B cell (primary cell): ENCODE measurements at regions not wholly inside any gene's neighbourhood (a gene's known extent, or its start where the extent isn't known, plus 50 kb on each side); places are given as distances from the start of the nearest gene placed in this dataset.

ENCODE experiments used
- ATAC-seq: fragments of 200-7000 bp; cut with Tn5 transposase; one replicate; pipeline ENCODE4 v1.10.0; 2021; ENCODE audit warnings: low read depth, mild to moderate bottlenecking, moderate number of reproducible peaks, moderate library complexity
- CTCF ChIA-PET: fragments of 350-600 bp; sonication (Branson Sonifier 250); formaldehyde crosslinking; loops from one replicate; lab custom pipeline; 2021; ENCODE audit warnings: antibody characterized with exemption, inconsistent platforms; lab: Charles Lee
- POLR2A ChIA-PET: fragments of 350-600 bp; sonication (Branson Sonifier 250); formaldehyde crosslinking; loops from one replicate; lab custom pipeline; 2021; ENCODE audit warnings: antibody characterized with exemption; lab: Charles Lee
- DNase-seq: peaks from one replicate; pipeline ENCODE4 v3.0.0; 2013
- H2AFZ ChIP-seq: 2 replicates; pipeline ENCODE4 v1.6.1; 2012; ENCODE audit warnings: mild to moderate bottlenecking, low read depth, low read length; ENCODE audit not compliant: insufficient read depth, poor library complexity, severe bottlenecking
- H3K27ac ChIP-seq, 2 donors: 1 replicate in 1 of 2; 2 replicates in 1 of 2; pipeline ENCODE4 v1.5.1; 2012 to 2013; ENCODE audit warnings: low read length in 2 of 2, mild to moderate bottlenecking in 2 of 2, moderate library complexity in 1 of 2
- H3K27me3 ChIP-seq, 4 experiments: fragments of 200-600 bp in 1 of 4; sonication (generic) in 1 of 4; replicated peaks in 1 of 4; 1 replicate in 2 of 4; 2 replicates in 2 of 4; pipeline versions ENCODE4 v1.6.1 to v1.7.0; 2013 to 2016; ENCODE audit warnings: low read length in 3 of 4, mild to moderate bottlenecking in 2 of 4, mixed read lengths in 1 of 4, moderate library complexity in 1 of 4; ENCODE audit not compliant: insufficient read depth in 4 of 4, control insufficient read depth in 3 of 4; ENCODE audit errors: control extremely low read depth in 1 of 4
- H3K36me3 ChIP-seq, 2 experiments: replicated peaks in 1 of 2; 1 replicate in 1 of 2; 2 replicates in 1 of 2; pipeline versions ENCODE4 v1.6.1 to v1.7.1; 2013; ENCODE audit warnings: low read length in 1 of 2; ENCODE audit not compliant: insufficient read depth in 2 of 2, control insufficient read depth in 1 of 2; ENCODE audit errors: control extremely low read depth in 1 of 2, extremely low read depth in 1 of 2
- H3K4me1 ChIP-seq, 2 donors: fragments of 200-600 bp in 1 of 2; sonication (generic) in 1 of 2; 1 replicate in 1 of 2; 2 replicates in 1 of 2; pipeline versions ENCODE4 v1.5.1 to v1.6.1; 2013 to 2017; ENCODE audit warnings: low read length in 2 of 2; ENCODE audit not compliant: control insufficient read depth in 2 of 2, insufficient read depth in 2 of 2
- H3K4me2 ChIP-seq: replicated peaks from 2 replicates; pipeline ENCODE3; 2012; ENCODE audit warnings: mild to moderate bottlenecking, low read depth, low read length; ENCODE audit not compliant: poor library complexity, severe bottlenecking
- H3K4me3 ChIP-seq, 5 experiments: fragments of 200-600 bp in 1 of 5; sonication (generic) in 1 of 5; 1 replicate in 3 of 5; 2 replicates in 2 of 5; pipeline versions ENCODE4 v1.5.1 to v1.7.0; 2011 to 2016; ENCODE audit warnings: low read length in 4 of 5, mild to moderate bottlenecking in 4 of 5, low read depth in 2 of 5, control low read depth in 1 of 5, moderate library complexity in 1 of 5; ENCODE audit not compliant: insufficient read depth in 1 of 5; ENCODE audit errors: control extremely low read depth in 1 of 5, extremely low read depth in 1 of 5
- H3K79me2 ChIP-seq: fragments of 200-600 bp; sonication (generic); one replicate; pipeline ENCODE4 v1.6.0; 2016; ENCODE audit warnings: low read length; ENCODE audit not compliant: control insufficient read depth, insufficient read depth
- H3K9ac ChIP-seq: fragments of 200-600 bp; sonication (generic); 2 replicates; pipeline ENCODE4 v1.6.1; 2017; ENCODE audit warnings: mild to moderate bottlenecking, low read length, moderate library complexity
- H3K9me3 ChIP-seq, 3 donors: one replicate each; pipeline versions ENCODE4 v1.6.1 to v1.7.1; 2013; ENCODE audit warnings: low read length in 2 of 3; ENCODE audit not compliant: control insufficient read depth in 2 of 3, insufficient read depth in 1 of 3; ENCODE audit errors: control extremely low read depth in 1 of 3
- H4K20me1 ChIP-seq: 2 replicates; pipeline ENCODE4 v1.6.0; 2012; ENCODE audit warnings: mild to moderate bottlenecking, low read length; ENCODE audit not compliant: insufficient read depth, control insufficient read depth, poor library complexity, severe bottlenecking
- H3K27ac Mint-ChIP-seq: one replicate; pipeline ENCODE4 v1.8.0; 2021; ENCODE audit warnings: mixed read lengths
- H3K27me3 Mint-ChIP-seq: one replicate; pipeline ENCODE4 v1.8.0; 2021; ENCODE audit warnings: mixed read lengths
- H3K4me1 Mint-ChIP-seq: one replicate; pipeline ENCODE4 v1.8.0; 2021; ENCODE audit warnings: mixed read lengths
- H3K4me3 Mint-ChIP-seq: one replicate; pipeline ENCODE4 v1.8.0; 2021; ENCODE audit warnings: mixed read lengths
- H3K9me3 Mint-ChIP-seq: one replicate; pipeline ENCODE4 v1.8.0; 2022; ENCODE audit warnings: mixed read lengths; ENCODE audit not compliant: insufficient read depth
- EZH2 ChIP-seq: IDR thresholded peaks from 2 replicates; pipeline ENCODE4 v1.6.1; 2012; ENCODE audit warnings: borderline replicate concordance, low read depth, mild to moderate bottlenecking, moderate library complexity, low read length; ENCODE audit not compliant: insufficient read depth, poor library complexity, severe bottlenecking
- WGBS: methylation state at CpG from one replicate; pipeline ENCODE4 v1.1.5; 2013; ENCODE audit warnings: missing lambda C conversion rate; ENCODE audit not compliant: insufficient coverage; 5-methylcytosine and 5-hydroxymethylcytosine counted together
- intact Hi-C: fragments of 100-400 bp; cut with micrococcal nuclease; formaldehyde crosslinking; loops from one replicate; pipeline ENCODE4 v1.10.0; 2022
- TF ChIP-seq, protein P1 (sequence below): fragments of 200-600 bp; IDR thresholded peaks from one replicate; pipeline ENCODE4 v1.8.0; 2022; ENCODE audit warnings: antibody characterized with exemption, mild to moderate bottlenecking

DNA sequence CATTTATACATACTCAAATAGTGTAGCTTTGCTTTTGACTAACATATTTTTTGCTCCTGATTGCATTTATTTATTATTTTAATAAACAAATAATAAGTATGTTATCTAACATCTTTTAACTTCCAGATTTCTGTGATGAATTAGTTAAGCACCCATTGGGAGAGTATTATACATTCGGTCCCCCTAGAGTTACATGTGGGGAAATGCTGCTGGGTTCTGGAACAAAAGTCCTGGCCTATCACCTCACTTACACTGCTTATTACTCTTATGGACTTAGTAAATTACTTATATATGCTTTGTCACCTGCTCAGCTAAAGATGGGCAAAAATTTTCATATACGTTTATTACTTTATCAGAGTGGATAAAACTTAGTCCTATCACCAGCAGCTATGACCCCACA lies 1163.0 kb downstream of the FAM181B start:
- Histone ChIP-seq H3K4me2 (no peak overlapping the region), H3K4me1 (no peaks in the 10 kb centered on the region), H2AFZ (no peak overlapping the region), H3K79me2 (no peaks in the 10 kb centered on the region), H3K9me3 (no peaks in the 10 kb centered on the region), H3K27ac (no peak overlapping the region), H3K9ac (no peak overlapping the region), H4K20me1 (no peaks in the 10 kb centered on the region), H3K27me3 (no peaks in the 10 kb centered on the region), H3K36me3 (no peaks in the 10 kb centered on the region), H3K4me3 (no peak overlapping the region)
- Mint-ChIP-seq H3K4me1 (no peaks in the 10 kb centered on the region), H3K4me3 (no peak overlapping the region), H3K27me3 (no peaks in the 10 kb centered on the region), H3K27ac (no peak overlapping the region), H3K9me3 (no peaks in the 10 kb centered on the region)
- ChIA-PET CTCF (no interaction called here), POLR2A (no interaction called here)
- no CpG with 5 or more reads among the region's 2 CpGs for WGBS
- ATAC-seq (no peak), DNase-seq (no peak)
- no peak for TF ChIP-seq EZH2
- TF ChIP-seq, protein P1, sequence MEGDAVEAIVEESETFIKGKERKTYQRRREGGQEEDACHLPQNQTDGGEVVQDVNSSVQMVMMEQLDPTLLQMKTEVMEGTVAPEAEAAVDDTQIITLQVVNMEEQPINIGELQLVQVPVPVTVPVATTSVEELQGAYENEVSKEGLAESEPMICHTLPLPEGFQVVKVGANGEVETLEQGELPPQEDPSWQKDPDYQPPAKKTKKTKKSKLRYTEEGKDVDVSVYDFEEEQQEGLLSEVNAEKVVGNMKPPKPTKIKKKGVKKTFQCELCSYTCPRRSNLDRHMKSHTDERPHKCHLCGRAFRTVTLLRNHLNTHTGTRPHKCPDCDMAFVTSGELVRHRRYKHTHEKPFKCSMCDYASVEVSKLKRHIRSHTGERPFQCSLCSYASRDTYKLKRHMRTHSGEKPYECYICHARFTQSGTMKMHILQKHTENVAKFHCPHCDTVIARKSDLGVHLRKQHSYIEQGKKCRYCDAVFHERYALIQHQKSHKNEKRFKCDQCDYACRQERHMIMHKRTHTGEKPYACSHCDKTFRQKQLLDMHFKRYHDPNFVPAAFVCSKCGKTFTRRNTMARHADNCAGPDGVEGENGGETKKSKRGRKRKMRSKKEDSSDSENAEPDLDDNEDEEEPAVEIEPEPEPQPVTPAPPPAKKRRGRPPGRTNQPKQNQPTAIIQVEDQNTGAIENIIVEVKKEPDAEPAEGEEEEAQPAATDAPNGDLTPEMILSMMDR = no peak
- intact Hi-C loops = no loop called here

DNA sequence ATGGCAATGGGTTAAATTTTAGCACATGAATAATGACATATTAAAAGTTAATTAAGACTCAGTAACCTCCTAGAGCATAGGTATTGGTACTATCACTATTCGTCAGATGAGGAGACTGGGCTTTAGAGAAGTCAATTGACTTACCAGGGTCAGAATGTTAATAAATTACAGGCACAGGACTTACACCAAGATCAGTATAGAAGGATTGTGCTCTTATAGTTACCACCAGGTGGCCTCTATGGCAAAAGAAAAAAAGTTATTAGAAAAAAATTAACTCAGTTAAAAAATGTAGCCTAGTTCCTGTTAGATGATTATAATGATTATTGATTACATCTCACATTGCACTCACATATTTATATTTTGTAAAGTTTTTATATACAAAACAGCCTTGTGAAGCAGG lies 1163.7 kb downstream of the FAM181B start:
- DNase-seq (no peak), ATAC-seq (no peak)
- H2AFZ ChIP-seq = no peak overlapping the region
- H3K4me3 ChIP-seq = no peak overlapping the region
- H3K27ac ChIP-seq = no peak overlapping the region
- Mint-ChIP-seq H3K27me3 (no peaks in the 10 kb centered on the region), H3K4me1 (no peaks in the 10 kb centered on the region), H3K9me3 (no peaks in the 10 kb centered on the region), H3K4me3 (no peak overlapping the region), H3K27ac (no peak overlapping the region)
- no peak for TF ChIP-seq EZH2
- TF ChIP-seq, protein P1 = no peak
- no peaks in the 10 kb centered on the region for H3K36me3 ChIP-seq
- no peak overlapping the region for H3K9ac ChIP-seq
- no peaks in the 10 kb centered on the region for H3K79me2 ChIP-seq
- no peaks in the 10 kb centered on the region for H4K20me1 ChIP-seq
- CTCF ChIA-PET = no interaction called here
- intact Hi-C loops = no loop called here
- WGBS = no CpG with 5 or more reads among the region's 1 CpG
- POLR2A ChIA-PET = no interaction called here
- no peaks in the 10 kb centered on the region for H3K4me1 ChIP-seq
- H3K9me3 ChIP-seq = no peaks in the 10 kb centered on the region
- no peak overlapping the region for H3K4me2 ChIP-seq
- H3K27me3 ChIP-seq = no peaks in the 10 kb centered on the region
